ENCODE measurements at regions not wholly inside any gene's neighbourhood (a gene's known extent, or its start where the extent isn't known, plus 50 kb on each side); places are given as distances from the start of the nearest gene placed in this dataset.

DNA sequence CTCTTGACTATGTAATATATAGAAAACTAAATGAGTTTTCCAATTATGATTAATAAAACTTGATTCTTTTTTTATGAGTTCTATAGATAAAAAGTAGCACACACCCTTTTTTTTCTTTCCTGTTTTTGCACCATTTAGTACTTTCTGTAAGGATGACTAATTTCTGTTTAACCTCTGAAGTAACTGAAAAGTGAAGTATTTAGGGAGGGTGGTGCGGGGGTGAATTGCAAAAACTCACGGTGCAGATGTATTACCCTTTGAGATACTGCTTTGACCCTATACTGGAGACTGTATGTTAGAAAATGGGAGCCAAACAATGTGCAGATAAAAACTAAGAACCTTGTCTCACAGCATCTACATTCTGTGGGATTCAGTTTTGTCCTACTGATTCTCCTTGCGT is 471.6 kb downstream of the DTHD1 start:
- TF ChIP-seq, protein P1, sequence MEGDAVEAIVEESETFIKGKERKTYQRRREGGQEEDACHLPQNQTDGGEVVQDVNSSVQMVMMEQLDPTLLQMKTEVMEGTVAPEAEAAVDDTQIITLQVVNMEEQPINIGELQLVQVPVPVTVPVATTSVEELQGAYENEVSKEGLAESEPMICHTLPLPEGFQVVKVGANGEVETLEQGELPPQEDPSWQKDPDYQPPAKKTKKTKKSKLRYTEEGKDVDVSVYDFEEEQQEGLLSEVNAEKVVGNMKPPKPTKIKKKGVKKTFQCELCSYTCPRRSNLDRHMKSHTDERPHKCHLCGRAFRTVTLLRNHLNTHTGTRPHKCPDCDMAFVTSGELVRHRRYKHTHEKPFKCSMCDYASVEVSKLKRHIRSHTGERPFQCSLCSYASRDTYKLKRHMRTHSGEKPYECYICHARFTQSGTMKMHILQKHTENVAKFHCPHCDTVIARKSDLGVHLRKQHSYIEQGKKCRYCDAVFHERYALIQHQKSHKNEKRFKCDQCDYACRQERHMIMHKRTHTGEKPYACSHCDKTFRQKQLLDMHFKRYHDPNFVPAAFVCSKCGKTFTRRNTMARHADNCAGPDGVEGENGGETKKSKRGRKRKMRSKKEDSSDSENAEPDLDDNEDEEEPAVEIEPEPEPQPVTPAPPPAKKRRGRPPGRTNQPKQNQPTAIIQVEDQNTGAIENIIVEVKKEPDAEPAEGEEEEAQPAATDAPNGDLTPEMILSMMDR (IDR thresholded peaks at IDR 0.05; ENCODE audit: insufficient read depth, low read depth, low read length), result no peak
- TF ChIP-seq EZH2 (IDR thresholded peaks at IDR 0.05; ENCODE audit: insufficient read depth, low read length), result no peak
